GM06990 (cell line): ENCODE measurements at regions not wholly inside any gene's neighbourhood (a gene's known extent, or its start where the extent isn't known, plus 50 kb on each side); places are given as distances from the start of the nearest gene placed in this dataset.

Experiments used
- DNase-seq: peaks from one replicate; pipeline ENCODE4 v3.0.0-alpha.2; 2011; ENCODE audit not compliant: insufficient read length; ENCODE audit errors: extremely low read depth
- H3K27me3 ChIP-seq: replicated peaks from 2 replicates; pipeline ENCODE4 v1.6.0; 2011; ENCODE audit warnings: low read length; ENCODE audit not compliant: control insufficient read depth, insufficient read depth
- H3K36me3 ChIP-seq: 2 replicates; pipeline ENCODE4 v1.5.1; 2011; ENCODE audit warnings: low read length; ENCODE audit not compliant: control insufficient read depth, insufficient read depth
- H3K4me3 ChIP-seq: replicated peaks from 2 replicates; pipeline ENCODE4 v1.5.1; 2011; ENCODE audit warnings: low read depth, mild to moderate bottlenecking, control low read depth, low read length
- CTCF ChIP-seq: IDR thresholded peaks from 2 replicates; pipeline ENCODE4 v1.5.1; 2011; ENCODE audit warnings: low read length, control low read depth, mild to moderate bottlenecking, inconsistent platforms; ENCODE audit not compliant: insufficient read depth, poor library complexity, severe bottlenecking

GRCh38 chr1:208923946-208924720, 659.4 kb upstream of the CAMK1G start:
- TF ChIP-seq CTCF: no peak
- Histone ChIP-seq H3K4me3 (no peak overlapping the region), H3K27me3 (no peaks in the 10 kb centered on the region), H3K36me3 (no peaks in the 10 kb centered on the region)
- no peak for DNase-seq

GRCh38 chr1:208924928-208925327, 658.6 kb upstream of the CAMK1G start:
- H3K27me3 ChIP-seq: no peaks in the 10 kb centered on the region

GRCh38 chr1:208928349-208929010, 655.0 kb upstream of the CAMK1G start:
- H3K4me3 ChIP-seq: no peak overlapping the region
- H3K27me3 ChIP-seq: peaks cover 3% of the 10 kb centered on the region; the same call in 1 of the 2 replicates
- TF ChIP-seq CTCF: no peak
- no peaks in the 10 kb centered on the region for H3K36me3 ChIP-seq
- DNase-seq: no peak

More at GRCh38 chr1:208924928-208925327, 658.6 kb upstream of the CAMK1G start:
- no peak overlapping the region for H3K4me3 ChIP-seq
- DNase-seq: no peak
- no peaks in the 10 kb centered on the region for H3K36me3 ChIP-seq
- no peak for TF ChIP-seq CTCF

- H3K27me3 ChIP-seq: peaks cover 3% of the 10 kb centered on the region; the same call in 1 of the 2 replicates
- H3K4me3 ChIP-seq: no peak overlapping the region
- no peaks in the 10 kb centered on the region for H3K36me3 ChIP-seq
- no peak for TF ChIP-seq CTCF
- no peak for DNase-seq
These were observed 653.9 kb upstream of the CAMK1G start for GRCh38 chr1:208929575-208929974.

GRCh38 chr1:208931936-208932335, 651.6 kb upstream of the CAMK1G start:
- peaks cover 3% of the 10 kb centered on the region; the same call in 1 of the 2 replicates for H3K27me3 ChIP-seq
- no peak overlapping the region for H3K4me3 ChIP-seq
- DNase-seq: no peak
- no peak for TF ChIP-seq CTCF
- H3K36me3 ChIP-seq: no peaks in the 10 kb centered on the region
